GM06990 (cell line): ENCODE measurements at regions not wholly inside any gene's neighbourhood (a gene's known extent, or its start where the extent isn't known, plus 50 kb on each side); places are given as distances from the start of the nearest gene placed in this dataset.

ENCODE experiments used
- DNase-seq: peaks from one replicate; pipeline ENCODE4 v3.0.0-alpha.2; 2011; ENCODE audit not compliant: insufficient read length; ENCODE audit errors: extremely low read depth
- H3K27me3 ChIP-seq: replicated peaks from 2 replicates; pipeline ENCODE4 v1.6.0; 2011; ENCODE audit warnings: low read length; ENCODE audit not compliant: control insufficient read depth, insufficient read depth
- H3K36me3 ChIP-seq: 2 replicates; pipeline ENCODE4 v1.5.1; 2011; ENCODE audit warnings: low read length; ENCODE audit not compliant: control insufficient read depth, insufficient read depth
- H3K4me3 ChIP-seq: replicated peaks from 2 replicates; pipeline ENCODE4 v1.5.1; 2011; ENCODE audit warnings: low read depth, mild to moderate bottlenecking, control low read depth, low read length
- TF ChIP-seq, protein P1 (sequence below): IDR thresholded peaks from 2 replicates; pipeline ENCODE4 v1.5.1; 2011; ENCODE audit warnings: low read length, control low read depth, mild to moderate bottlenecking, inconsistent platforms; ENCODE audit not compliant: insufficient read depth, poor library complexity, severe bottlenecking

DNA sequence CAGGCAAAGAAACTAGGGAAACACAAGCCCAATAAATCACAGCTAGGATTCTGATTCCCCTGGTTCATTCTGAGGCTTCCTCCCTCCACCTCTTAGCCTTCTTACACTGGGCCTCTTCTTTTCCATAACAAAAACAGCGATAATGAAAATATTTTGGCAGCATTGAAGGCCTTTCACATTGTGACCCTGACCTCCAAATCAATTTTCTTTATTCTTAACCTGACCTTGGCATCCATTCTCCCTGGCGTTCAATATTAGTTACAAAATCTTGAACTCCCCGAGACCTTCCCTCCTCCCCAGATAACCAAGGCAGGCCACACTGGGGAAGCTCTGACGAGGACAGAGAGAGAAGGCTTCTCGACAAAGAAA lies 399.9 kb downstream of the ZSWIM6 start:
- TF ChIP-seq, protein P1, sequence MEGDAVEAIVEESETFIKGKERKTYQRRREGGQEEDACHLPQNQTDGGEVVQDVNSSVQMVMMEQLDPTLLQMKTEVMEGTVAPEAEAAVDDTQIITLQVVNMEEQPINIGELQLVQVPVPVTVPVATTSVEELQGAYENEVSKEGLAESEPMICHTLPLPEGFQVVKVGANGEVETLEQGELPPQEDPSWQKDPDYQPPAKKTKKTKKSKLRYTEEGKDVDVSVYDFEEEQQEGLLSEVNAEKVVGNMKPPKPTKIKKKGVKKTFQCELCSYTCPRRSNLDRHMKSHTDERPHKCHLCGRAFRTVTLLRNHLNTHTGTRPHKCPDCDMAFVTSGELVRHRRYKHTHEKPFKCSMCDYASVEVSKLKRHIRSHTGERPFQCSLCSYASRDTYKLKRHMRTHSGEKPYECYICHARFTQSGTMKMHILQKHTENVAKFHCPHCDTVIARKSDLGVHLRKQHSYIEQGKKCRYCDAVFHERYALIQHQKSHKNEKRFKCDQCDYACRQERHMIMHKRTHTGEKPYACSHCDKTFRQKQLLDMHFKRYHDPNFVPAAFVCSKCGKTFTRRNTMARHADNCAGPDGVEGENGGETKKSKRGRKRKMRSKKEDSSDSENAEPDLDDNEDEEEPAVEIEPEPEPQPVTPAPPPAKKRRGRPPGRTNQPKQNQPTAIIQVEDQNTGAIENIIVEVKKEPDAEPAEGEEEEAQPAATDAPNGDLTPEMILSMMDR = no peak
- Histone ChIP-seq H3K27me3 (no peaks in the 10 kb centered on the region), H3K36me3 (no peaks in the 10 kb centered on the region), H3K4me3 (no peak overlapping the region)
- DNase-seq = no peak

DNA sequence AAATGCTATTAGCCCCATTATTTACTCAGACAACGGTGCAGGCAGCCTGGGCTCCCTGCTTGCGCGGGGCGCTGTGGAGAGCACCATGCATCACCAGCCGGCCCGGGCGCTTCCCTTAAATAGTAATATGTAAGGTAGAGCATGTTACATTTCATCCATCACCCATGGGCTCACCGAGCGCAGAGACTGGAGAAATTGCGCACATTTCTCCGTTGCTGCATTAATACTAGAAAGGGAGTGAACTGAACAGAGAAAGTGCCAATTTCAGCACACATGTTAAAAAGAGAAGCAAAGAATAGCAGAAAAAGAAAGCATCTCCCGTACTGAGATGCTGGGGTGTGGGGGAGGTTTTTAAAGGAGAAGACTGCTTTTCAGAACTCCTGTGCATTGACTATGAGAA lies 400.3 kb downstream of the ZSWIM6 start:
- TF ChIP-seq, protein P1 = no peak
- H3K4me3 ChIP-seq = no peak overlapping the region
- no peak for DNase-seq
- H3K27me3 ChIP-seq = no peaks in the 10 kb centered on the region
- H3K36me3 ChIP-seq = no peaks in the 10 kb centered on the region

DNA sequence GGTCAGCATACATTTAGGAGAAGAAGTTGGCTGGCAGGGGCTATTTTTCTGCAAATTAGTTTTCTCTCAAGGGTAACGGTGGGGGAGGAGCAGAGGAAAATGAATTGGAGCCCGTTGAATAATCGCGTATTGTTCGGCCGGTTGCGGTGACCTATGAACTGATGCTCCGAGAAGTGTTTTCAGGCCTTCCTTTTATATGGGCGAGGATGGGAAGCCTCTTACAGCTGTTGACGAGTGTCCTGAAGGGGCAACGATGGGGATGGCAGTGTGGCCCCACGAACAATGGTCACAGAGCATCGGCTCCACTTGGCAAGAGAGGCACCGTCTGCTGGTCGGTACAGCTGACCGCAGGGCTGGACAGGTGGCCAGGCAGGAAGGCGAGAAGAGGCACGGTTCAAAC lies 400.7 kb downstream of the ZSWIM6 start:
- Histone ChIP-seq H3K4me3 (no peak overlapping the region), H3K27me3 (no peaks in the 10 kb centered on the region), H3K36me3 (no peaks in the 10 kb centered on the region)
- TF ChIP-seq, protein P1 = no peak
- no peak for DNase-seq

DNA sequence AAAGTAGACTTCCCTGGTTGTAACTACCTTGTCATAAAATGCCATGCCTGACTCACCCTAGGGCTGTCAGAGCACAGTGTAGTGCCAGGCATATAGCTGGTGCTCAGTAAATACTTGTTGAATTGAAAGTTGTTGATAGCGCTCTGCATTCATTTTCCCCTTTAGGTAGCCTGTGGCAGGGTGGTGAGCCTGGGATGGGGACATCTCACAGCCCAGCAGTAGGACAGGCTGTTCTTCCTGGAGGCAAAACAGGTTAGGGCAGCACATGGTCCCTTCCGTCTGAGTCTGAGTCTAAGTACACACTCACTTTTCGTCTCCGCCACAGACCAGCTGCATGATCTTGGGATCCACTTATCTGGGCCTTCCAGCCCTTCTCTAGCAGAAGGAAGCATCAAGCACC lies 401.9 kb downstream of the ZSWIM6 start:
- H3K4me3 ChIP-seq = no peak overlapping the region
- TF ChIP-seq, protein P1 = no peak

DNA sequence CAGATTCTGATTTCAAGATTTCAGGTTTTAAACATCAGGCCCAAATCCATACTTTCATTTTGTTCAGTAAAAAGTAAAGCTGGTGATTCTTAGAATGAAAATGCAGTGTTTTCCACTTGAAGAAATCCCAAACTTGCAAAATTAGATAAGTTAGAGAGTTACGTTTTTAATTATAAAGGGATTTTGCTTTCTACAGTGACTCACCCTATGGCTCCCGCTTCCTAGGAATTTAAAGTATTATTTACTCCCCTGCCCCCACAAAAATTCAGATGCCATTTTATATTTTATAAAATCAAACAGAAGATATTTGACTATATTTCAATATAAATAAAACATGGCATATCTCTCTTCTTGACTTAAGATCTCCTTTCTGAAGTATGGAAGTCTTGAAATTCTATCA lies 402.9 kb downstream of the ZSWIM6 start:
- no peaks in the 10 kb centered on the region for H3K36me3 ChIP-seq
- no peak for DNase-seq
- H3K27me3 ChIP-seq = no peaks in the 10 kb centered on the region
- H3K4me3 ChIP-seq = no peak overlapping the region
- TF ChIP-seq, protein P1 = no peak

More for the DNA sequence above, 401.9 kb downstream of the ZSWIM6 start:
- H3K36me3 ChIP-seq = no peaks in the 10 kb centered on the region
- no peaks in the 10 kb centered on the region for H3K27me3 ChIP-seq
- no peak for DNase-seq

DNA sequence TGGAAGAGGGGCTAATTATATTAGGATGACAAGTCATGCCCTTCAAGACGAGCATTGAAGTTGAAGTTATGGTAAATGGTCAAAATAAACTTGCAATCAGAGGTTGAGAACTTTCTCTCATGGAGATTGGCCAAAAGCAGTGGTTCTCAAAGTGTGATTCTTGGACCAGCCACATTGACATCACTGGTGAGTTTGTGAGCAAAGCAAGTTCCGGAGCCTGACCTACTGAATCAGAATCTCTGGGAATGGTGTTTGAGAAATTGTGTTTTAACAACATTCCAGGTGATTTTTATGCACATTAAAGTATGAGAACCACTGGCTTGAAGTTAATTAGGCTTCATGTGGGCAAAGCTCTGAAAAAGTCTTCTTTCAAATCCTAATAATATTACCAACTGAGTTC lies 403.5 kb downstream of the ZSWIM6 start:
- Histone ChIP-seq H3K27me3 (no peaks in the 10 kb centered on the region), H3K4me3 (no peak overlapping the region), H3K36me3 (no peaks in the 10 kb centered on the region)
- TF ChIP-seq, protein P1 = no peak
- no peak for DNase-seq
